Activated naive CD8-positive, alpha-beta T cell treated with anti-CD3 and anti-CD28 coated beads for 36 hours (primary cell): ENCODE measurements at regions not wholly inside any gene's neighbourhood (a gene's known extent, or its start where the extent isn't known, plus 50 kb on each side); places are given as distances from the start of the nearest gene placed in this dataset.

Source experiments
- DNase-seq: peaks from one replicate; pipeline ENCODE4 v3.0.0; 2021
- H3K27ac Mint-ChIP-seq: one replicate; pipeline ENCODE4 v1.8.0; 2022; ENCODE audit warnings: mild to moderate bottlenecking, moderate library complexity, mixed read lengths
- H3K27me3 Mint-ChIP-seq: one replicate; pipeline ENCODE4 v1.8.0; 2022; ENCODE audit warnings: mild to moderate bottlenecking, mixed read lengths
- H3K36me3 Mint-ChIP-seq: one replicate; pipeline ENCODE4 v1.8.0; 2021; ENCODE audit warnings: mild to moderate bottlenecking, mixed read lengths
- H3K4me1 Mint-ChIP-seq: one replicate; pipeline ENCODE4 v1.8.0; 2021; ENCODE audit warnings: mixed read lengths
- H3K4me3 Mint-ChIP-seq: one replicate; pipeline ENCODE4 v1.8.0; 2022; ENCODE audit warnings: mild to moderate bottlenecking, moderate library complexity, mixed read lengths
- H3K9me3 Mint-ChIP-seq: one replicate; pipeline ENCODE4 v1.8.0; 2022; ENCODE audit warnings: mixed read lengths

DNA sequence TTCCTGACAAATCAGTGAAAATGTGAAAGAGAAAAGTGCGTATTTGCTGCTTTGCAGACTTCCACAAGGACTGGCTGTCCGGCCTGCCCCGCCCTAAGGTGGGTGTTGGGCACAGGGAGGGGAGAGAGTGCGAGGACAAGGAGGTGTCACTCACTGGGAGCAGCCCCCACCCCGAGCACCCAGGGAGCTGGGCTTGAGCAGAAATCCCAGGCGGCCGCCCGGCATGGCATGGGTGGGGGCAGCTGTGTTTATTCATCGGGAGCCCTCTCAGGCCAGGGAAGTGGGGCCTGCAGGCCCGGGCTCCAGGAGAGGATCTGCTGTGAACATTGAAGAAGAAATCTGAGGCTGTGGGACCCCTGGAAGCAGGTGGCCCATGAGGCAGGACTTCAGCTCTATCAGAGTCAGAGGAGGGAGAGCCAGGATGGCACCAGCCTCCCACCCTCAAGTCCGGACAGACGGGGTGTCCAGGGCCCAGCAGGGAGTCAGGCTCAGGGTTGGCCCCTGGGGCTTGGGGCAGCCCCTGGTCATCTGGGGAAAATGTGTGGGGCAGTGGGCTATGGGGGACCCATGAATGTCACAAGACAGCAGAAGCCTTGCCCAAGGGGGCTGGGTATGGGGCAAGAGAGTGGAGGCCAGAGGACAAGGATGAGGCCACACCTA is 164.4 kb upstream of the PPP2R2D start:
- Mint-ChIP-seq H3K4me3 (no peak overlapping the region), H3K27me3 (peaks cover 18% of the 10 kb centered on the region), H3K27ac (no peak overlapping the region), H3K36me3 (no peaks in the 10 kb centered on the region), H3K4me1 (no peaks in the 10 kb centered on the region), H3K9me3 (peaks cover 2% of the 10 kb centered on the region)
- no peak for DNase-seq

DNA sequence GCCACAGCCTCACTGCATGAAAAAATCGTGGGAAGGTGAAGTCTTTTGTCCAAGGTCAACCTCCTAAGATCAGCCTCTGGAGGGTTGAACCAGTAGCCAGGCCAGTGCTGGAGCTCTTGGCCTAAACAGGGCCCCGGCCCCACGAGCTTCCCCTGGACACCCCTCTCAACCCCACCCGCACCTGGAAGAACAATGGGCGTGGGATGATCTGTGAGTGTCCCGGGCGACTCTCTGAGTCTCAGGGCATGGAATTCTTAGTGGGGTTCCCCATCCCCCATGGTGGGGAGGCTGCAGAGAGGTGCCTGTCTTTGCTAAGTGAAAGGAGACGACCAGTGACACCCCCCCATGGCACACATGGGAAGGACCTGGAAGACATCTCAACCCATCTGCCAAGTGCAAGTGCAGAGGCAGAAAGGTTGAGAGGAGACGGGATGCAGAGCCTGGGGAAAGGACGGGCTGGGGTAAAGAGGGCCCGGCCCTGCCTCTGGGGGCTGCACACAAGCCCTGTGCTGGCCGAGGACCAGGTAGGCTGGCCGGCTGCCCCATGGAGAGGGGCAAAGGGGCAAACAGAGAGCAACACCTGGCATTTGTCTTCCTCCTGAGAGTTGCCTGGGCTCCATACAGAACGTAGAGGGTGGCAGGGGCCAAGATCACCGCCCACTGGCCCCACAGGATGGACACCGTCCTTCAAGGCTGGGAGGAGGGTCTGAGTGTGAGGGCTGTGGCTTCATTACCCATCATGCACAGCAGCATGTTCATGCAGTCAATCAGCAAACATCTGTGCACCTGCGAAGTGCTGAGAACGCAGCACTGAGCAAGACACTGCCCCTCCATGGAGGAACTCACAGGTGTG is 163.0 kb upstream of the PPP2R2D start:
- Mint-ChIP-seq H3K4me1 (no peaks in the 10 kb centered on the region), H3K9me3 (no peaks in the 10 kb centered on the region), H3K4me3 (no peak overlapping the region), H3K36me3 (no peaks in the 10 kb centered on the region), H3K27me3 (peaks cover 22% of the 10 kb centered on the region), H3K27ac (no peak overlapping the region)
- no peak for DNase-seq

DNA sequence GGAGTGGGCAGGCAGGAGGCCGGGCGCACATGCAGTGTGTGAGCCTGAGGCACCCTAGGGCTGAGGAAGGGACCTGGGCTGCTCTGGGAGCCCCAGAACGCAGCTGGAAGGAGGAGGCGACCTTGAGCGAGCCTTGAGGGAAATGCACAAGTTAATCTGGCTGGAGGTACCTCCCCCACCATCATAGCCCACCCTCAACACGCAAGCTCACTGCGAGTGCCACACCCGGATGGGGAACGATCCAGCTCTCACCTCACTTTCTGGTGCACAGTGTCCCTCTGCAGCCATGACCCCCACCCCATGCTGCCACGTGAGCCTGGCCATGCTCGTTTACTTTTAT is 162.4 kb upstream of the PPP2R2D start:
- DNase-seq, result no peak
- H3K4me1 Mint-ChIP-seq, result no peaks in the 10 kb centered on the region
- no peaks in the 10 kb centered on the region for H3K9me3 Mint-ChIP-seq
- peaks cover 24% of the 10 kb centered on the region for H3K27me3 Mint-ChIP-seq
- no peak overlapping the region for H3K27ac Mint-ChIP-seq
- H3K36me3 Mint-ChIP-seq, result no peaks in the 10 kb centered on the region
- no peak overlapping the region for H3K4me3 Mint-ChIP-seq

DNA sequence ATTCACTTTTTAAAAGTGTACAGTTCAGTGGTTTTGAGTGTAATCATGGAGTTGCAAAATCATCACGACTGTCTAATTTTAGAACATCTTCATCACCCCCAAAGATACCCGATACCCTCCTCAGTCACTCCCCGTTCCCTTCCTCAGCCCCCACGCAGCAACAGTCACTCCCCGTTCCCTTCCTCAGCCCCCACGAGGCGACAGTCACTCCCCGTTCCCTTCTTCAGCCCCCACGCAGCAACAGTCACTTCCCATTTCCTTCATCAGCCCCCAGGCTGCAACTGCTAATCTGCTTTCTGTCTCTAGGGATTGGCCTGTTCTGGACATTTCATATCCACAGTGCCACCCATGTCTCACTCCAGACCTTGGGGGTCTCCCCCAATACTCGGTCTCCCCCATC is 161.6 kb upstream of the PPP2R2D start:
- Mint-ChIP-seq H3K4me1 (peaks cover 4% of the 10 kb centered on the region), H3K27ac (no peak overlapping the region), H3K27me3 (peaks cover 32% of the 10 kb centered on the region), H3K4me3 (no peak overlapping the region), H3K9me3 (no peaks in the 10 kb centered on the region), H3K36me3 (no peaks in the 10 kb centered on the region)
- DNase-seq, result no peak

DNA sequence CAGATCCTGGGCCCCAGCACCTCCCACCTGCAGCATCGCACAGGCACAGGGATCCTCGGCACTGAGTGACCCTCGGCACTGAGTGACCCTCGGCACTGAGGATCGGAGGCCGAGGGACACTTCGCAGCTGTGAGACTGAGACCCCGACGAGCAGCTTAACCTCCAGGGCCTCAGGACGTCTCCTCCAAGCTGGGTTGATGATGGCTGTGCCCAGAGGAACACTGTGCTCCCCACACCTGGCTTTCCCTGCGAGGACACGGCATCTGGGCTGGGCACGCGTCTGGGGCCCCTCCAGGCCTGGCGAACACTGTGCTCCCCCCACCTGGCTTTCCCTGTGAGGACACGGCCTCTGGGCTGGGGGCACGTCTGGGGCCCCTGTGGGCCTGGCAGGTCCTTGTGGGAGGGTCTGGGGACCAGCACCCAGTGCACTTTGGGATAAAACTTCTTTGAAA is 158.3 kb upstream of the PPP2R2D start:
- no peaks in the 10 kb centered on the region for H3K9me3 Mint-ChIP-seq
- no peak overlapping the region for H3K27ac Mint-ChIP-seq
- peaks cover 5% of the 10 kb centered on the region for H3K4me1 Mint-ChIP-seq
- H3K4me3 Mint-ChIP-seq, result no peak overlapping the region
- no peaks in the 10 kb centered on the region for H3K36me3 Mint-ChIP-seq
- DNase-seq, result no peak
- peaks cover 37% of the 10 kb centered on the region for H3K27me3 Mint-ChIP-seq

DNA sequence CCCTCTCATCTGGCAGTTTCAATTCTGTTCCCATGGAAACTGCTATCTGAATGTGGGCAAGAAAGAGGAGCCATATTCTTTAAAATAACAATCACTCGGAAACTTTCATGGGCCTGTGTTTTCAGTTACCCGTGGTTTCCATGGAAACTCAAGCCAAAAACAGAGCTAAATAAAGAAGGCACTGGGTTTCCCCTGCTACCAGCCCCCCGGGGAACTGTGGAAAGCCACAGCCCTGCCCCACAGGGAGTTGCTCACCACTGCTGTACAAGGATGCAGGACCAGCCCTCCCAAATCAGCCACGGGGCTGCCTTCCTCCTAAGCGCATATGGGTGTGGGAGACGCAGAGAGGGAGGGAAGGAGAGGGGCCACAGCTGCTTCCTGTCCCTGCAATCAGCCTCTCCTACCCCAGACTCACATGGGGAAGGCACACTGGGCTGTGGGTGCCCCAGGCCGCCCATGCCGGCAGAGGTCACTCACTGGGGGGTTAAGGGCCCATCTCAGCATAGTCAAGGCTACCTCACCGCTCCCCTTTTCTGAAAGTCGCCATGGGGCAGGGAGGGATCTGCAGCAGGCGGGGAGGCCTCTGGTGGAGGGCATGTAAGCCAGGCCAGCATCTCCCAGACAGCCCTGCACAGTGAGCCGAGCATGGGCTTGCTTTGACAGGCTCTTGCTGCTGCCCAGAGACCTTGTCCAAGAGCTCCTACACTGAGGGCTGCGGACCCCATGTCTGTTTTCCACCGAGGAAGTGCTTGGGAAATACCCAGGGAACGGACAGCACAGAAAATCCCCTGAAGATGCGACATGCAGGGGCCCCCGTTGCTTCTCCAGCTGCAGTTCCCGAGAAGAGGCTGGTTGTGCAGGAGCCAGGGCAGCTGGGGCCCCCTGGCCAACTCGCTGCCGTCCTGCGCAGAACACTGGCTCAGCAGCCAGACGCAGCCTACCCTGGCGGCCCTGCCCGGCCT is 157.3 kb upstream of the PPP2R2D start:
- H3K27ac Mint-ChIP-seq, result no peak overlapping the region

DNA sequence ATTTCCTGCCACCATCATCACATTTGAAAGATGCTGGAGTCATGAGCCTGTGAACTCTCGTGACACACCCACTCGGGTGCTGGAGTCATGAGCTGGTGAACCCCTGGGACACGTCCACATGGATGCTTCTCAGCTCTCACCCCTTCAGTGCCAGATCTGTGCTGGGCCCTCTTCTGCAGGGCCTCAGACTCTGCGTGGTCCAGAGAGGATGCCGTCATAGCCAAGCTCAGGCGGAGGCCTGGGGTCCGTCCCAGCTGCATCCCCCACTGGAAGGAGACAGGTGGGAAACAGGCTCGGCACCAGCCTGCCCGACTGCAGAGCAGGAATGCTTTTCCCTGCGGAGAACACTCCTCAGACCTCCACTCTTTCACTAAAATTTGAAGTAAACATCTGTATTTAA is 156.5 kb upstream of the PPP2R2D start:
- H3K27ac Mint-ChIP-seq, result no peak overlapping the region
- peaks cover 5% of the 10 kb centered on the region for H3K4me1 Mint-ChIP-seq
- DNase-seq, result no peak
- H3K36me3 Mint-ChIP-seq, result no peaks in the 10 kb centered on the region
- H3K27me3 Mint-ChIP-seq, result peaks cover 33% of the 10 kb centered on the region
- H3K9me3 Mint-ChIP-seq, result no peaks in the 10 kb centered on the region
- H3K4me3 Mint-ChIP-seq, result no peak overlapping the region

More for the DNA sequence above, 157.3 kb upstream of the PPP2R2D start:
- Mint-ChIP-seq H3K4me1 (peaks cover 5% of the 10 kb centered on the region), H3K9me3 (no peaks in the 10 kb centered on the region), H3K27me3 (peaks cover 37% of the 10 kb centered on the region), H3K4me3 (no peak overlapping the region), H3K36me3 (no peaks in the 10 kb centered on the region)
- peak; percentile 58 for DNase-seq

DNA sequence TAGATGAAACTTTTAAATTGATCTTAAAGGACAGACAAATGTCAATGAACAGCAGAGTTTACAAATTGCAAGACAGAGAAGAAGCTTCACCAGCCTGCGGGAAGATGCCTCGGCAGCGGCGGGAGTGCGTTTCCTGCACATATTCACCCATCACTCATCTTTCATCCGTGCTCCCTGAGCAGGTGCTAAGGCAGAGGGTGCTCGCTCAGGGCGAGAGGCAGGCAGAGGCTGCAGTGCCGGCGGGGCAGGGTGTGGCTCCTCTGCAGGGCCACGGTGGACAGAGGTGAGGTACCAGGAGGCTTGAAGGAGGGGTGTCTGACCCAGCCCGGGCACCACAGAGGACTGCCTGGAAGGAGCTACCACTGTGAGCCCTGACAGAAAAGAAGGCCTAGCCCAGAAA is 155.2 kb upstream of the PPP2R2D start:
- Mint-ChIP-seq H3K27ac (no peak overlapping the region), H3K36me3 (no peaks in the 10 kb centered on the region), H3K9me3 (no peaks in the 10 kb centered on the region), H3K27me3 (peaks cover 27% of the 10 kb centered on the region), H3K4me3 (no peak overlapping the region), H3K4me1 (peaks cover 5% of the 10 kb centered on the region)
- DNase-seq, result no peak

DNA sequence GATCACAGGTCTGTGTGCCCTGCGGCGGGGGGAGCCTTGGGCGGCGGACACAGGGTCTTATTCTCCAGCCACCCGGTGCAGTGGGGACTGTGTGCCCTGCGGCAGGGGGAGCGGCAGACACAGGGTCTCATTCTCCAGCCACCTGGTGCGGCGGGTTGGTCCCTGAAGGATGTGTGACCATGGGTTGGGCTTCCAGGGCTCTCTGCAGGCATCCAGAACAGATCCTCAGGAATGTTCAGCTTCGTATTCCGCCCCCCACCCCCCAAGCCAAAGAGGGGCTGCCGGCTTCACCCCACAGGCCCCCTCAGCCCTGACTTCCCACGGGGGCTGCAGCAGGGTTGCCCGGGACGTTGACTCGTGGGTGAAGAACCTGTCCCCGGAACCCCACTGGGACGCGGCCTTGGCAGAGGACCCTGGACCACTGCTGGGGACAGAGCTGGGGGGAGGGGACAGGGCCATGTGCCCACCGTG is 154.5 kb upstream of the PPP2R2D start:
- H3K36me3 Mint-ChIP-seq, result no peaks in the 10 kb centered on the region
- H3K4me1 Mint-ChIP-seq, result peaks cover 5% of the 10 kb centered on the region

DNA sequence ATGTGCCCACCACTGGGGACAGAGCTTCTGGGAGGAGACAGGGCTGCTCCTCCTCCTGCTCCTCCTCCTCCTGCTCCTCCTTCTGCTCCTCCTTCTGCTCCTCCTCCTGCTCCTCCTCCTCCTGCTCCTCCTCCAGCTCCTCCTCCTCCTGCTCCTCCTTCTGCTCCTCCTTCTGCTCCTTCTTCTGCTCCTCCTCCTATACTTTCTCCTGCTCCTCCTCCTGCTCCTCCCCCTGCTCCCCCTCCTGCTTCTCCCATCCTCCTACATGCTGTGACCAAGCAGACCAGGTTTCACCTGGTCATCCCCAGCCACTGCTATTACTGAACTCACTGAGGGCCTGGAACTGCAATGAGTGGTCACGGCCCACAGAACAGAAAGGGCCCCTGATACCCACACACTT is 154.0 kb upstream of the PPP2R2D start:
- H3K36me3 Mint-ChIP-seq, result no peaks in the 10 kb centered on the region
- DNase-seq, result no peak
- no peaks in the 10 kb centered on the region for H3K9me3 Mint-ChIP-seq
- peaks cover 22% of the 10 kb centered on the region for H3K27me3 Mint-ChIP-seq
- H3K4me1 Mint-ChIP-seq, result peaks cover 5% of the 10 kb centered on the region
- H3K4me3 Mint-ChIP-seq, result no peak overlapping the region
- no peak overlapping the region for H3K27ac Mint-ChIP-seq

More for the DNA sequence above, 154.5 kb upstream of the PPP2R2D start:
- Mint-ChIP-seq H3K4me3 (no peak overlapping the region), H3K27ac (no peak overlapping the region), H3K27me3 (peaks cover 27% of the 10 kb centered on the region), H3K9me3 (no peaks in the 10 kb centered on the region)
- no peak for DNase-seq

DNA sequence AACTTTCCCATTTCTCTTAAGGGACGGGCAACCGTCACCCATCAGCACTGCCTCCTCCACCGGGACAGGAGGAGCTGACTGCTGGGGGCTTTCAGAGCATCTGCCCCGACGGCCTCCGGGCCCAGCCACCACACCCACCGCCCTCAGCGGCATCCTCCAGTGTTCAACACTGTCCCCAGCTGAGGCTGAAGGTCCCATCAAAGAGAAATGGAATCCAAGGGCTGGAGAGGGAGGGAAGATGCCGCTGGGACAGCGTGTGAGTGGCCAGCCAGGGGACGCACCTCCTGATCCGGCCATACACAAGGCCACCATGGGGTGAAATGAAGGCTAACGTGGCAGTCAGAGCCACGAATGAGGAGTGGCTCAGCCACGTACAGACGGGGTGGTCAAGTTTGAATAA is 153.6 kb upstream of the PPP2R2D start:
- Mint-ChIP-seq H3K27me3 (peaks cover 21% of the 10 kb centered on the region), H3K4me1 (peaks cover 5% of the 10 kb centered on the region), H3K27ac (no peak overlapping the region), H3K36me3 (no peaks in the 10 kb centered on the region), H3K9me3 (no peaks in the 10 kb centered on the region), H3K4me3 (no peak overlapping the region)
- DNase-seq, result no peak

DNA sequence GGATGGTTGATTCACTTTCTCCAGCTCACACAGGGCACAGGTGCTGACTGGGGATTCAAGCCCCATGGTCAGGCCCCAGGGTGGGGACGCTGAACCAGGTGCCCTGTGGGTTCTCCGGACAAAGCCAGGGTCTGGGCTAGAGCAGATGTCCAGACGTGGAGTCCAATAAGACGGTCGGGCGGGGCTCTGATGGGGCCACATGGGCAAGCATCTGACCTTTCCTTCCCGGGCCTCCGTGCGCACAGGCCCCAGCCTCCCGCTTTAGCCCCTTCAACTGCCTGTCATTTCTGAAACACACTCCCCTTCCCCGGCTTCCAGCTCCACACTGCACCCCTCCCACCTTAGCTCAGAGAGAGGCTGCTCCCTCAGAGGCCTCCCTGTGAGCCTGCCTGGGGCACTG is 153.0 kb upstream of the PPP2R2D start:
- DNase-seq, result no peak
- H3K4me1 Mint-ChIP-seq, result peaks cover 5% of the 10 kb centered on the region

DNA sequence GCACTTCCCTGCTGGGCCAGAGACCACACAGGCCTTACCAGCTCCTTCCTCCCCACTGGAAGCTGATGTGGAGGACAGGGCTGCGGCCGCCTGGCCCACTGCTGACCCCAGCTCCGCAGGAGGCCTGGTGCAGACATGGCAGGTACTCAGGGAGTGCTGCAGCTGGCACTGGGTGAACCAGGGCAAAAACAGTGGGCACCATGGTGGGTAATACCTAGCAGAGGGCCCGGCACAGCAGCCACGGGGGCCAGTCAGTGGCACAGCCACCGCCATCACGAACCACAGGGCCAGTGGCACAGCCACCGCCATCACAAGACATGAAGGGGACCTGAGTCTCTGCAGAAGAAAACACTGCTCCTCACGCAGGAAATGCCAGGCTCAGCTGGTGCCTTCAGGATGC is 152.6 kb upstream of the PPP2R2D start:
- H3K4me3 Mint-ChIP-seq, result no peak overlapping the region
- H3K27me3 Mint-ChIP-seq, result peaks cover 21% of the 10 kb centered on the region
- no peaks in the 10 kb centered on the region for H3K9me3 Mint-ChIP-seq
- H3K4me1 Mint-ChIP-seq, result peaks cover 5% of the 10 kb centered on the region
- DNase-seq, result no peak
- no peak overlapping the region for H3K27ac Mint-ChIP-seq
- no peaks in the 10 kb centered on the region for H3K36me3 Mint-ChIP-seq

More for the DNA sequence above, 153.0 kb upstream of the PPP2R2D start:
- H3K36me3 Mint-ChIP-seq, result no peaks in the 10 kb centered on the region
- peaks cover 21% of the 10 kb centered on the region for H3K27me3 Mint-ChIP-seq
- H3K9me3 Mint-ChIP-seq, result no peaks in the 10 kb centered on the region
- no peak overlapping the region for H3K27ac Mint-ChIP-seq
- H3K4me3 Mint-ChIP-seq, result no peak overlapping the region

DNA sequence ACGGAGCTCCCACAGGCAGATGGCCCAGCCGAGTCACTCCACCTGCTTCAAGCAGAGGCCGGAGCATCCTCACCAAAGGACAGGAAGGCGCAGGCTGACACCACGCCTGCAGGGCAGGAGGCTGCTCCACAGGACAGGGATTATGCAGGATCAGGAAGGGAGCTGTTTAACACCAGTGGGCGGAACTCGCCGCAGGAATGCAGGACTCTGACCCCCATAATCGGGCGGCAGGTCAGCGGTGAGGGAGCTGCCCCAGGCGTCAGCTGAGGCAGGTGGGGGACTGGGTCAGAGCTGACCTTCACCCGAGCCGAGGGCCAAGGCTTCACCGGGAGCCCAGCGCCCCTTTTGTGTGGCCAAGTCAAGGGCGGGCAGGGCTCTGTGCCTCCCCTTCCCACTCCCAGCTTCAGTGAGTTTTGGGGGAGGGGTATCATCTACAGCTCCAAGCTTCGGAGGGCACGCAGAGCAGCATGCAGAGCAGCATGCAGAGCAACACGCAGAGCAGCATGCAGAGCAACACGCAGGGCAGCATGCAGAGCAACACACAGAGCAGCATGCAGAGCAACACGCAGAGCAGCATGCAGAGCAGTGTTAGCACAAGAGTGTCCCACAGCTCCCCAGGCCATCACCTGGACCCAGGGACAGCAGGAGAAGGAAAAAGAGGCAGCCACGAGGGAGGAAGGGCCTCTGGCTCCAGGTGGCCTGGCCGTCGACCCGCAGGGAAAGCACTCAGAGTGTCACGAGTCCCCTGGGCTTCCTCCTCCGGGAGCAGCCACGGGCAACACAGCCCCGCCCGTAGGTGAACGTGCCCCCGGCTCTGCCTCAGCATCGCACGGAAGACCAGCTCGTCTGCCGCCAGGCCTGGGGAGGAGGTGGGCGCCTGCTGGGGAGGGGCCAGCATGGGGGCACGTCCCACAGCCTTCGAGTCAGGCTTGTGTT is 151.7 kb upstream of the PPP2R2D start:
- DNase-seq, result no peak
- H3K27ac Mint-ChIP-seq, result no peak overlapping the region
- H3K9me3 Mint-ChIP-seq, result no peaks in the 10 kb centered on the region
- H3K27me3 Mint-ChIP-seq, result peaks cover 12% of the 10 kb centered on the region
- no peaks in the 10 kb centered on the region for H3K36me3 Mint-ChIP-seq
- peaks cover 2% of the 10 kb centered on the region for H3K4me1 Mint-ChIP-seq
- no peak overlapping the region for H3K4me3 Mint-ChIP-seq
